ENCODE measurements at regions not wholly inside any gene's neighbourhood (a gene's known extent, or its start where the extent isn't known, plus 50 kb on each side); places are given as distances from the start of the nearest gene placed in this dataset.

DNA sequence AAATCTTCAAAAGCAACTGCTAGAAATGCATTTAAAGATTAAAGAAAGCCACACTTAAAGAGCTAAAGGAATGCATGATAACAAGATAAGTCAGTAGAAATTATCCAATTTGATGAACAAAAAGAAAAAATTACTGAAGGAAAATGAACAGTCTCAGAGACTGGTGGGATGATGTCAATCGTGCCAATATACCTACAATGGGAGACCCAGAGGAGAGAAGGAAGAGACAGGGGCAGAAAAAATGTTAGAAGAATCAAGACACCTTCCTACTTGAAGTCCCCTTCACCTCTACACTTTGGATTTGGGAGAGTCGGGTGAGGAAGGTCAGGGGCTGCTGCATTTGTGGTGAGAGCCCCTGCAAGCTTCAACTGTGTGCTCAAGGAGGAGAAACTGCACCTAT, 216.3 kb downstream of the BUD13 start:
- TF ChIP-seq, protein P1, sequence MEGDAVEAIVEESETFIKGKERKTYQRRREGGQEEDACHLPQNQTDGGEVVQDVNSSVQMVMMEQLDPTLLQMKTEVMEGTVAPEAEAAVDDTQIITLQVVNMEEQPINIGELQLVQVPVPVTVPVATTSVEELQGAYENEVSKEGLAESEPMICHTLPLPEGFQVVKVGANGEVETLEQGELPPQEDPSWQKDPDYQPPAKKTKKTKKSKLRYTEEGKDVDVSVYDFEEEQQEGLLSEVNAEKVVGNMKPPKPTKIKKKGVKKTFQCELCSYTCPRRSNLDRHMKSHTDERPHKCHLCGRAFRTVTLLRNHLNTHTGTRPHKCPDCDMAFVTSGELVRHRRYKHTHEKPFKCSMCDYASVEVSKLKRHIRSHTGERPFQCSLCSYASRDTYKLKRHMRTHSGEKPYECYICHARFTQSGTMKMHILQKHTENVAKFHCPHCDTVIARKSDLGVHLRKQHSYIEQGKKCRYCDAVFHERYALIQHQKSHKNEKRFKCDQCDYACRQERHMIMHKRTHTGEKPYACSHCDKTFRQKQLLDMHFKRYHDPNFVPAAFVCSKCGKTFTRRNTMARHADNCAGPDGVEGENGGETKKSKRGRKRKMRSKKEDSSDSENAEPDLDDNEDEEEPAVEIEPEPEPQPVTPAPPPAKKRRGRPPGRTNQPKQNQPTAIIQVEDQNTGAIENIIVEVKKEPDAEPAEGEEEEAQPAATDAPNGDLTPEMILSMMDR (IDR thresholded peaks at IDR 0.05; ENCODE audit: low read depth, low read length): no peak
- H3K4me3 ChIP-seq (ENCODE audit: low read depth, low read length): no peak overlapping the region

DNA sequence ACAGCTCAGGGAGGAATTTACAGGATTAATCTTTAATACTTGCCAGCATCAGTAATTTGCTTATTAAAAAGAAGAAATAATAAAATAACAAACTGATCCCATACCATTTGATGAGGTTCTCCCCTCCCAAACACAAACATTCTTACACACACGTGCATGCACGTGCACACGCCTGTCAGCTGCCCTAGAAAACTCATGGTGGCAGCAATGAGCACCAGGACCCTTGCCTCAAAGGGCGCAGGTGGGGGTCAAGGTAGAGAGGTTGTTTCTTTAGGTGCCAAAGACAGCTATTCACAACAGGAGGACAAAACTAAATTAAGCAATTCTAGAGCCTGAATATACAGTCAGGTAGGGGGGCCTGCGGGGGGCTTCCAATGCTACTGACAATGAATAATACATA, 219.3 kb downstream of the BUD13 start:
- TF ChIP-seq, protein P1 (IDR thresholded peaks at IDR 0.05; ENCODE audit: low read depth, low read length): no peak
- H3K4me3 ChIP-seq (ENCODE audit: low read depth, low read length): no peak overlapping the region

DNA sequence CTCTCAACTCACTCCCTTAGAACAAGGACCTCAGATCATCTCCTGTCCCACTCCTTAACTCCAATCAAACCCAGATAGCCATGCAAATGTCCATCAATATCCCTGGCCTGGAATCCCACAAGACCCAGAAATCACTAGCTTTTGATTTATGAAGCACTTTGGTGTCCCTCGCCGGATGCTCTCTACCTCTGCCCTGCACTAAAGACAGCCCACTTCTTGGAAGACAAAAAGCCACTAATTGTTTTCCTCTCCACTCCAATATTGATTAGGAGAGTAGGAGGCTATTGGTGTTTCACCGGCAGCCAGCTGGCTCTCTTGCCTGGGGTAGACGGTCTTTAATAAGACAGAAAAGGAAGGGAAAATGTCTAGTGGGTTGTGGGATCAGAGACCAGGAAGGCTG, 221.2 kb downstream of the BUD13 start:
- no peak overlapping the region for H3K4me3 ChIP-seq (ENCODE audit: low read depth, low read length)
- TF ChIP-seq, protein P1 (IDR thresholded peaks at IDR 0.05; ENCODE audit: low read depth, low read length): no peak

DNA sequence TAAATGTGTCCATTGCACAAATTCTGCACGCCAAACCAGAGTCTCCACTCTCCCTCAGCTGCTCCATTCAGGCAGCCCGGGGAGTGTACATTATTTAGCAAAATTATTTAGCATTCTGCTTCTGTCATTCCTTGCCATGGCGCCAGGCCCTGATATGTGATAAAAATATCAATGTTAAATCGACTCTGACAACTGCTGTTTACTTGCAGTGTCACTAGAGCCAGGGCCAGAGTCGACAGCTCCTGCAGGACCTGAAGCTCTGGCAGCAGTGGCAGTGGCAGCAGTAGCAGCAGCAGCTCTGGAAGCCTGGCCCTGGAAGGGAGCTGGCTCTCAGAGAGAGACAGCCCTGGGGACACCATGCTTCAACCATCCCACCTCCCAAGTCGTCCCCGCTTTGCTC, 224.5 kb downstream of the BUD13 start:
- no peak overlapping the region for H3K4me3 ChIP-seq (ENCODE audit: low read depth, low read length)
- TF ChIP-seq, protein P1 (IDR thresholded peaks at IDR 0.05; ENCODE audit: low read depth, low read length): no peak

DNA sequence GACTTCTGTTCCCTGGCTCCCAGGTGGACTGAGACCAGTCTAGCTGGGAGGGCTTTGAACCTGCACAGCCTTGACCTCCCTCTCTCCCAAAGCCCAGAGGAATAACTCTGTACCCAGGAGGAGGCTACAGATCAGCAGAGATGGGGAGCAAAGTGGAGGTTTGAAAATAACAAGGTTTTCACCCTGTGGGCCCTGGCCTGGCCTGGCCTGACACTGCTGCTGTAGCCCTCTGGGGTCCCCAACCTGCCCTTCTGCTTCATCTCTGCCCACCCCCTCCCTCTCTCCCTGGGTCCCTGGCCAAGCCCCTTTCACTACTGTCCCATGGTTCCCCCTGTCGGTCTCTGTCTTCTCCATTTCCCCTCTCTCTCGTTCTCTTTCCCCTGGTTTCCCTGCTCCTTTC, 225.2 kb downstream of the BUD13 start:
- H3K4me3 ChIP-seq (ENCODE audit: low read depth, low read length): no peak overlapping the region
- TF ChIP-seq, protein P1 (IDR thresholded peaks at IDR 0.05; ENCODE audit: low read depth, low read length): no peak

DNA sequence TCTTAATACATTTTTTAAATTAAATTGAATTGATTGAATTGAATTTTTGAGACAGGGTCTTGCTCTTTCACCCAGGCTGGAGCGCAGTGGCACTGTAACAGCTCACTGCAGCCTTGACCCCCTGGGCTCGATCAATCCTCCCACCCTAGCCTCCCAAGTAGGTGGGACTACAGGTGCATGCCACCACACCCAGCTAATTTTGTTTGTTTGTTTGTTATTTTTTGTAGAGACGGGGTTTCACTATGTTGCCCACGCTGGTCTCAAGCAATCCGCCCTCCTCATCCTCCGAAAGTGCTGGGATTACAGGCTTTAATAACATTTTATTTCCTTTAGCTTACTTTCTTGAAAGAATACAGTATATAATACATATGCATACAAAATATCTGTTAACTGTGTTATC, 226.9 kb downstream of the BUD13 start:
- TF ChIP-seq, protein P1 (IDR thresholded peaks at IDR 0.05; ENCODE audit: low read depth, low read length): no peak
- H3K4me3 ChIP-seq (ENCODE audit: low read depth, low read length): no peak overlapping the region

DNA sequence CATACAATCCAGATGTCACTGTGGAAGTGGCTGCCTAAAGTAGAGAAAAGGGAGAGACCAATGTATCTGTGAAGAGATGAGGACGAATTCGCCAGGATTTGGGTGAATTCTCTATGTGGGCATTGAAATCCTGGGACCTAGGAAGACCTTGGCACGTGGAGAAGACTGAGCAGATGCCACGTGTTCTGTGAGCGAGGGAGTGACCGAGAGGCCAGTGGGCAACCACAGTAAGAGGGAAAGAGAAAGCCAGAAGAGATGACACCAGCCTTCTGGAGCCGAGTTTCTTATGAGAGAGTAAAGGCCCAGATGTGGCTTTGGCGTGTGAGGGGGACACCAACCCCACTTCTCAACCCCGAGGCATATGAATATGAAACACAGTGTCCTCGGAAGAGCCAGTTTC, 228.1 kb downstream of the BUD13 start:
- TF ChIP-seq, protein P1 (IDR thresholded peaks at IDR 0.05; ENCODE audit: low read depth, low read length): no peak
- H3K4me3 ChIP-seq (ENCODE audit: low read depth, low read length): no peak overlapping the region
